Small intestine (tissue), 7 donors: ENCODE measurements at regions not wholly inside any gene's neighbourhood (a gene's known extent, or its start where the extent isn't known, plus 50 kb on each side); places are given as distances from the start of the nearest gene placed in this dataset.

Source experiments
- DNase-seq, 2 donors: peaks; one replicate each; pipeline versions ENCODE4 v3.0.0 to v3.0.0-alpha.2; 2013
- FAIRE-seq: peaks from 2 replicates; lab custom pipeline; 2012; peaks lifted over from hg19 to GRCh38; lab: Jason Lieb, UNC
- H3K27ac ChIP-seq, 3 donors: one replicate each; pipeline ENCODE4 v1.5.1; 2013; ENCODE audit warnings: low read length in 2 of 3, mild to moderate bottlenecking in 2 of 3, control low read depth in 1 of 3, inconsistent platforms in 1 of 3, low read depth in 1 of 3, moderate library complexity in 1 of 3
- H3K27me3 ChIP-seq, 3 donors: one replicate each; pipeline ENCODE4 v1.6.1; 2013; ENCODE audit warnings: low read length in 3 of 3, inconsistent platforms in 1 of 3; ENCODE audit not compliant: control insufficient read depth in 3 of 3, insufficient read depth in 3 of 3
- H3K36me3 ChIP-seq, 3 donors: one replicate each; pipeline ENCODE4 v1.6.1; 2013; ENCODE audit warnings: low read length in 3 of 3, inconsistent platforms in 1 of 3, low read depth in 1 of 3, mild to moderate bottlenecking in 1 of 3, moderate library complexity in 1 of 3; ENCODE audit not compliant: control insufficient read depth in 3 of 3, insufficient read depth in 2 of 3
- H3K4me1 ChIP-seq, 3 donors: one replicate each; pipeline ENCODE4 v1.6.1; 2013; ENCODE audit warnings: low read length in 2 of 3, inconsistent platforms in 1 of 3, low read depth in 1 of 3, mild to moderate bottlenecking in 1 of 3, moderate library complexity in 1 of 3; ENCODE audit not compliant: control insufficient read depth in 3 of 3, insufficient read depth in 2 of 3
- H3K4me3 ChIP-seq, 3 donors: one replicate each; pipeline ENCODE4 v1.5.1; 2013; ENCODE audit warnings: low read length in 3 of 3, control low read depth in 1 of 3, inconsistent platforms in 1 of 3, low read depth in 1 of 3, mild to moderate bottlenecking in 1 of 3, moderate library complexity in 1 of 3
- H3K9me3 ChIP-seq, 2 donors: one replicate each; pipeline ENCODE4 v1.6.1; 2013; ENCODE audit warnings: low read depth in 1 of 2, low read length in 1 of 2; ENCODE audit not compliant: control insufficient read depth in 2 of 2, insufficient read depth in 1 of 2
- WGBS, 3 donors: extraction: QIAGEN DNeasy Blood & Tissue Kit; methylation state at CpG; one replicate each; pipeline ENCODE4 v1.1.7; 2013; 5-methylcytosine and 5-hydroxymethylcytosine counted together
- donor health status: healthy with polysubstance abuse.
- donor health status: control.
- donor health status: control.
- donor health status: Bipolar disorder and iron deficiency.
- donor health status: healthy.

DNA sequence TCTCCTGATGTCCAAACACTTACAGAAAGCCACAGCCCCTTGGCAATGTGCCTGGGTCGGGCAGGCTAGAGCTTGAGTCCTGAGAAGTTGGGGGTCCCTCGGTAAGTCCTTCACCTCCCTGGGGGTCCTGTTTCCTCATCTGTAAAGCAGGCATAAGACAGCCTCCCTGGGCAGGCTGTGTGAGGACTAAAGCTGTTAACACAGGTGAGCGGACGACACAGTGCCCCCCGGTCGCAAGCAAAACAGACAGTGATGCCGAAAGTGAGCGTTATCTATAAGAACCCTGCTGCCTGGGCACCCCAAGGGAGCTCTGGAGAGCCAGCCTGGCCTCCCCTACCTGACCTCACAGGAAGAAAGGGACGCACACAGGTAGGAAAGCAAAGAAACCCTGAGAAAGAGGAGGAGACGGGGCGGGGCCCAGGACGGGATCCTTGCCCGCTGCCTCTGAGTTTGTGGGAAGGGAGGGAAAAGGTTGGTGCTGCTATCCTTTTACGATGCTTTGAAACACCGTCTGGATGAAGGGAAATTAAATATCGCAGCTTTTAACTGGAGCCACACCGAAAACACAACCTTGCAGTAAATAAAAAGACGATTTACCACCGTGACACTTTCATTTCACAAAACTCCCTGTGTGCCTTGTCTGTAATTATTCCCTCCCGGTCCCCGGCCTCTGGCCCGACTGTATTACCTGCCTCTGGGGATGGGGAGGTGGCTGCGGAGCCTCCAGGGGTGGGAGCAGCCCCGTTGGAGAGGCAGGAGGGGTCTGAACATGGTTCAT, 67.1 kb downstream of the ENGASE start:
- Histone ChIP-seq H3K27ac (no peak overlapping the region), H3K36me3 (no peaks in the 10 kb centered on the region), H3K4me1 (no peaks in the 10 kb centered on the region), H3K9me3 (no peaks in the 10 kb centered on the region), H3K4me3 (no peak overlapping the region), H3K27me3 (peaks cover 0 to 19% (median 13%) of the 10 kb centered on the region in 3 donors)
- 24 to 46% (median 38%) methylated on average over 24 of the region's 24 CpGs for WGBS, 3 donors
- no peak for FAIRE-seq
- no peak for DNase-seq

DNA sequence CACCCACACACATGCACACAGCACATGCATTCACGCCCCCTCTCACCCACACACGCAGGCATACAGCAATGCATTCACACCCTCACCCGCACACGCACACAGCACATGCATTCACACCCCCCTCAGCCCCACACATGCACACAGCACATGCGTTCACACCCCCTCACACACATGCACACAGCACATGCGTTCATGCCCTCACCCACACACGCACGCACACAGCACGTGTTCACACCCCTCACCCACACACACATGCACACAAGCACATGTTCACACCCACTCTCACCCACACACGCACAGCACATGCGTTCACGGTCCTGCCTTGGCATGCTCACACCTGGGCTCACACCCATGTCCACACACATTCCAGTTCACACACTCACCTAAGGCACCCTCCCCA, 64.2 kb downstream of the ENGASE start:
- Histone ChIP-seq H3K4me3 (no peak overlapping the region), H3K4me1 (no peaks in the 10 kb centered on the region), H3K9me3 (no peaks in the 10 kb centered on the region), H3K36me3 (no peaks in the 10 kb centered on the region), H3K27me3 (peaks cover 0 to 19% (median 13%) of the 10 kb centered on the region in 3 donors), H3K27ac (no peak overlapping the region)
- FAIRE-seq (no peak), DNase-seq (no peak)
- 86 to 93% (median 92%) methylated on average over 12 of the region's 12 CpGs for WGBS, 3 donors

GRCh38 chr17:79137789-79138165, 63.2 kb downstream of the ENGASE start:
- Histone ChIP-seq H3K36me3 (no peaks in the 10 kb centered on the region), H3K27ac (no peak overlapping the region), H3K27me3 (peaks cover 0 to 16% (median 11%) of the 10 kb centered on the region in 3 donors), H3K4me1 (no peaks in the 10 kb centered on the region), H3K9me3 (no peaks in the 10 kb centered on the region), H3K4me3 (no peak overlapping the region)
- DNase-seq (no peak), FAIRE-seq (no peak)
- 53 to 65% (median 60%) methylated on average over 22 of the region's 22 CpGs for WGBS, 3 donors

DNA sequence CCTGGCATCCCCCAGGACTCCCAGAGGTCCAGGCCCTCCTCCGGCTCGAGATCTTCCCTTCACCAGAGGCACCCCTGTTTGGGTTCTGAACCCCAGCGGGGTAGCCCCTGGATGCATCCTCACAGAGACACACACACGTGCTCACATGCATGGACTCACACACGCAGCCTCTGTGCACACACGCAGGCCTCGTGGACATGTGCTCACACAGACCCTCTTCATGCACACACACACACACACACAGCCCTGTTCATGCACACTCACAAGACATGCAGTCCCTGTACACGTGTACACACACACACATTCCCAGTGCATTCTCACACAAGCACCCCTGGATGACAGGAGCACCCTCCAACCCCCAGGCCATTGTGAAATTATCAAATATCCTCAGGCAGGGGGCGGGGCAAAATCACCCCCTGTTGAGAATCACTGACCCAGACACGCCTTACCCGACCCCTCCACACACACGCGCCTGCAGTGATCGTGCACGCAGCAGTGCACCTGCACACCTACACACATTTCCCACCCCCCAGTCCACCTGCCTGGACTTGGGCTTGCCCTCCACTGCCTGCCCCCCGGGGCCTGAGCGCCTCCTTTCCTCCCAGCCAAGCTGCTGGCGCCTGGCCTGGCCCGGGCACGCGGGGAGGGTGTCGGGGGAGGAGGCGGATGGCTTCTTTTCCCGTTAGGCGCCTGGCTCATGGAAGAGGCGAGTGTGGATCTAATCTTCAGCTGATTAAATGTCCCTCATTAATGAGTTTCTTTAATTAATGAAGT, 62.6 kb downstream of the ENGASE start:
- H3K4me1 ChIP-seq: no peaks in the 10 kb centered on the region
- FAIRE-seq (no peak), DNase-seq (no peak)
- WGBS, 3 donors: 35 to 59% (median 43%) methylated on average over 25 to 26 of the region's 26 CpGs
- H3K27me3 ChIP-seq: peaks cover 0 to 11% (median 11%) of the 10 kb centered on the region in 3 donors
- H3K27ac ChIP-seq: no peak overlapping the region
- H3K36me3 ChIP-seq: no peaks in the 10 kb centered on the region
- H3K9me3 ChIP-seq: no peaks in the 10 kb centered on the region
- no peak overlapping the region for H3K4me3 ChIP-seq

- 63 to 73% (median 64%) methylated on average over 10 of the region's 10 CpGs for WGBS, 3 donors
- Histone ChIP-seq H3K36me3 (no peaks in the 10 kb centered on the region), H3K27me3 (peaks cover 0 to 8% (median 5%) of the 10 kb centered on the region in 3 donors), H3K27ac (no peak overlapping the region), H3K9me3 (no peaks in the 10 kb centered on the region), H3K4me3 (no peak overlapping the region), H3K4me1 (no peaks in the 10 kb centered on the region)
- DNase-seq (no peak), FAIRE-seq (no peak)
Observed at GRCh38 chr17:79136596-79136995, 62.0 kb downstream of the ENGASE start.
